Activated naive CD4-positive, alpha-beta T cell treated with Interleukin-2 at 50 U/mL for 16 hours (primary cell): ENCODE measurements at regions not wholly inside any gene's neighbourhood (a gene's known extent, or its start where the extent isn't known, plus 50 kb on each side); places are given as distances from the start of the nearest gene placed in this dataset.
"Not testable (repeated sequence)": the region's sequence is repeated elsewhere in the genome, so short reads cannot be mapped to it uniquely, and the experiment has no call there.

ENCODE experiments used
- DNase-seq: peaks from one replicate; pipeline ENCODE4 v3.0.0-alpha.2; 2020

DNA sequence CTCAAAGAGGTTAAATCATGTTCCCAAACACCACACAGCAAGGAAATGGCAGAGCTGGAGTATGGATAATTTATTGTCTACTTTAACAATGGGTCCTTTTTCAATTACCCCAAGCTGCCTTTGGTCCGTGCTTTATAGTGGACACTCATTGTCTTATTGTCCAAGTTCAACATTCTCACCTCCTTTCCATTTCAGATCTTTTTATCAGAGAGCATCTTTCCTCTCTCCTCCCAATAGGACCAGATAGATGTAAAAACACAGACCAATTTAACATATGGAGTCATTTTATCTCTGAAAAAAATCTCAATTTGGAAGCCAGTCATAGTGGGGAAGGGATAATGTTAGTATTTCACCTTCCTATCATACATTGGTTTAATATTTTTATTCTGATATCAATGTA, 83.5 kb upstream of the WAC start:
- no peak for DNase-seq

DNA sequence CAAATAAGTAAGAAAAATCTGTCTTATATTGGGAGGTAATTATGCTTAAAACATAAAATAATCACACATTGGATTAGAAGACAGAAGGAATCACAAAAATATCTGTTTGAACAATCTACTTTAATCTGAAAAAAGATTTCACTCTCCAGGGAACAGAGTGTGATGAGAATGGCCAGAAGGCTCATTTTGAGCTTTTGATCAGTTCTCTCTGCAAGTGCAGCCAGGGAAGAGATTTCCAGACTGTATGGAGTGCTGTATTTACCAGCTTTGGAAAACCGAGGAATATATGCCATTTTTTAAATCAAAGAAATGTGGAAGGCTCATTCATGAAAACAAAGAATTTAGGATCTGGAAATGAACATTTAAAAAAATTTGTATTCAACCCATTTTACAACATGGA, 83.0 kb upstream of the WAC start:
- no peak for DNase-seq

DNA sequence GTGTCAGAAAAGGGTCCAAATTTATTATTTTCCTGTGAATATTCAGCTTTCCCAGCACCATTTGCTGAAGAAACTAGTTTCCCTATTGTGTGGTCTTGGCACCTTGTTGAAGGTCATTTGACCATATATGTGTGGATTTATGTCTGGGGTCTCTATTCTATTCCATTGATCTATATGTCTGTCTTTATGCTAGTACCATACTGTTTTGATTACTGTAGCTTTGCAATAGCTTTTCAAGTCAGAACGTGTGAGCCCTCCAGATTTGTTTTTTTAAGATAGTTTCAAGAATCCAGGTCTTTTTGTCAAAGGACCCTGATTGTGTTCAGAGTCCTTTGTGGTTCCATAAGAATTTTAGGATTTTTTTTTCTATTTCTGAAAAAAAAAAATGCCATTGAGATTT, 79.0 kb upstream of the WAC start:
- no peak for DNase-seq

DNA sequence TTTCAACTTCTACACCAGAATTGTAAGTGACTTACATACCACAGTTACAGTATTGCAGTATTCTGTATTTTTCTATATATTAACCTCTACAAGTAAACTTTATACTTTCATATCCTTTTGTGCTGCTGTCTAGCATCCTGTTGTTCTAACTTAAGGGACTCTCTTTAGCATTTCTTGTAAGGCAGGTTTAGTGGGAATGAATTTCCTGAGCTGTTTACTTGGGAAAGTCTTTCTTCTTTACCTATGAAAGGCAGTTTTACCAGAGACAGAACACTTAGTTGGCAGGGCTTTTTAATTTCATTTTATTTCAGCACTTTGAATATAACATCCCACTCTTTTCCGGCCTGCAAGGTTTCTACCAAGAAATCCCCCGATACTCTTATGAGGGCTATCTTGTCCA, 75.8 kb upstream of the WAC start:
- no peak for DNase-seq

DNA sequence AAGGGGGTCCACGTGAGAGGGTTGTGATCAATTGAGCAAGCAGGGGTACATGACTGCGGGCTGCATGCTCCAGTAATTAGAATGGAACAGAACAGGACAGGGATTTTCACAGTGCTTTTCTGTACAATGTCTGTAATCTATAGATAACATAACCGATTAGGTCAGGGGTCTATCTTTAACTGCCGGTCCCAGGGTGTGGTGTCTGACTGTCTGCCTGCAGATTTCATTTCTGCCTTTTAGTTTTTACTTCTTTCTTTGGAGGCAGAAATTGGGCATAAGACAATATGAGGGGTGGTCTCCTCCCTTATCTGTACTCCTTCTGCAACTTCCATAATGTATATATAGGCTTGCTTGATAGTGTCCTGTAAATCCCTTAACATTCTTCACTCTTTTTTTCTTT, 75.0 kb upstream of the WAC start:
- DNase-seq, result not testable (repeated sequence)

DNA sequence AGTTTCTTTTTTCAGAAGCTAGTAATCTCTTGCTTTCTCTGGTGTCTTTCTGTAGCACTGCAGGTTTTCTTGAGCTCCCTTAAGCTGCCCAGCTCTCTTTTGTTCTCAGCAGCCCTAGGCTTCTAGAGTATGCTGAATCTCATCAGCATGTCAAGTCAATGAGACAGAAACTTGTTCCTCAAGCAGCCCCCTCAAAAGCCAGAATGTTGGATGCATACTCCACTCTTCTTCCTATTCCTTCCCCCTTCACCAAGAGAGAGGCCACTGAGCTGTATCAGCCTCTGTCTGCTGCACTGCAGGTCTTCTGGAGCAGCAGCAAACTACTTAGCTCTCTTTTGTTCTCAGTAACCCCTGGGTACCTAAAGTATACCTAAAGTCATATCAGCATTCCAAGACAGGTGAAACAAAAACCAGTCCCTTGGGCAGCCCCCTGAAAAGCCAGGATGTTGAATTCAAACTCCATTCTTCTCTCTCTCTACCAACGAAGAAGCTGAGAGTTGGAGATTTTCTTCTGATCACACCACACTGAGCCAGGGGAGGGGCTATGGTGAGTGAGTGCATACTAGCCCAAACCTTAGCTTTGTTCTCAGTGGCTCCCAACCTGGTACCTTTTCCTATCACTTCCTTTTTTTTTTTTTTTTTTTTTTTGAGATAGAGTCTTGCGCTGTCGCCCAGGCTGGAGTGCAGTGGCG, 73.3 kb upstream of the WAC start:
- no peak for DNase-seq

DNA sequence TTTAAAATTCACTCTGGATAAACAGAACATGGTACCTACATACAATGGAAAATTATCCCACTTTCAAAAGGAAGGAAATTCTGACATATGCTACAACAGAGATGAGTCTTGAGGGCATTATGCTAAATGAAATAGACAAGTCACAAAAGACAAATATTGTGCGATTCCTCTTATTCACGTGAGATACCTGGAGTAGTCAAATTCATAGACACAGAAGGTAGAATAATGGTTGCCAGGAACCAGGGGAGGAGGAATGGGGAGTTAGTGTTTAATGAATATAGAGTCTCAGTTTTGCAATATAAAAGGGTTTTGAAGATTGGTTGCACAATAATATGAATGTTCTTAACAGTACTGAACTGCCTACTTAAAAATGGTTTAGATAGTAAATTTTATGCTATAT, 69.8 kb upstream of the WAC start:
- DNase-seq, result no peak

DNA sequence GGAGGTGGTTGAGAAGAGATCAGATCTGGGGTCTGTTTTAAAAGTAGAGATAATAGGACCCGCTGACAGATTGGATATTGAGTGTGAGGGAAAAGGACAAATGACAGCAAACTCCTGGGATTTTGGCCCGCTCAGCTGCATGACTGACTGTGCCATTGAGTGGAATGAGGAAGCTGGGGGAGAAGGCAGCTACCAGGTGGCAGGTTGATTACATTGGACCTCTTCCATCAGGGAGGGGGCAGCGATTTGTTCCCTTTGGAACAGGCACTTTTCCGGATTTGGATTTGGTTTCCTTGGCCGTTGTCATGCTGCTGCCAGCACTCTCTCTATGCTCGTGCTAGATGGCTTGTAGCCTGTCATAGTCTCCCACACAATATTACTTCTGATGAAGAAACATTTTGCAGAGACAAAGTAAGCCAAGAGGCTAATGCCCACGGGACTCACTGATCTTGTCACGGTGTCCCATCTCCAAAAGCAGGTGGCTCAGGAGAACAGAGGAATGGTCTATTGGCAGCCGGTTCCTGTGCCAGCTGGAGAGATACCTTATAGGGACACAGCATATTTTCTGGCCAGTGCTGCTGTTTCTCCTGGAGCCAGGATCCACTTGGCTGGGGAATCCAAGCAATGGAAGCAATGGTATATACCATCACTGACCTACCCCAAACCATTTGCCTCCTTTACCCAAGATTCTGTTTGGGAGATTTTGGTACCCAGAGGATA, 69.1 kb upstream of the WAC start:
- DNase-seq, result no peak

DNA sequence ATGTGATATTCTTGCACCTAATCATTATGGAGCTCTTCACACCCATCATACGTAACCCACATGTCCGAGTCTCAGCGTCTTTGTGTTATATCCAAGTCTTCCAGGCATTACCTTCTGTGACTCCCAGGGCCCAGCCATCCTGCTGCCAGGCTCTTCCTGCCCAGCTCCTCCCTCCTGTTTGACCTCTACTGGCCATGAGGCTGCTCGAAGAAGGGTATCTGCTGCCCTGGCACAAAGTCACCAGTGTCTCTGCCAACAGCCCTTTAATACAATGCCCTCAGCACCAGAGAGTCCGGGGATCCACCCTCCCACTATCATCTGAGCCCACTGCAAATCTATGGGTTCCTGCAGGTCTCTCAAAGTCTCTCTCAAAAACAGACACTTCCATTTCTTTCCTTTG, 65.3 kb upstream of the WAC start:
- no peak for DNase-seq

DNA sequence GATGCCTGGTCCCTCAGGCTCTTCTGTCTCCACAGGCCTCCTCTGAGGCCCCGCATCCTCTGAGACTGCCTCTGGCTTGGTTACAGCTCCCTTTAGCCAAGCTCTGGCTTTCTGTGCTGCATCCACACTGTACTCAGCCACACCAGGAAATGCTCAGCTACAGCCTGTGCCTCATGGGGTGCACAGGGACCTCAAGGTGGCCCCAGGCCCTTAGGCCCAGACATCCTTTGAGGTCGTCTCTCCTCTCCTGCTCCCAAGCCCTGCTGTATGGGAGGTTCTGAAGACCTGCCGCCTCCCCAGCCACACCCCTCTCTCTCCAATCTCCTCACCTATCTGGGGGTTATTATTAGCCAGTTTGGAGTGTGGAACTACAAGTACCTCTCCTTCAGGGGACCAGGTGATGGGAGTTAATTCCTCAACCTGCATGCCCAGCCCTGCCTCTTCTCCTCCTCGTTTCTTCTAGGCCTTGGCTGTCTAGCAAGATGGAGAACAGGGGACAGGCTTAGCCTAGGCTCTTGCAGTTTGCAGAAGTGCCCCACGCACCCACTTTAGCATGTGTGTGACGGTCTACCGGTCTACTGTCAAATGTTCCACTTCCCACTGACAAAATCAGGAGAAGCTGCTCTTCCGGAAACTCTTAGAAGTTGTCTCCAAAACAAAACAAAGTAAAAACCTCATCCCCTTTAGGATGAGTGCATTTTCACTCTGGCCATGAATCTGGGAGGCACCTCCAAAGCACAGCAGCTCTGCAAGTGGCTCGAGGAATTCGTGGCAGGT, 64.0 kb upstream of the WAC start:
- no peak for DNase-seq

DNA sequence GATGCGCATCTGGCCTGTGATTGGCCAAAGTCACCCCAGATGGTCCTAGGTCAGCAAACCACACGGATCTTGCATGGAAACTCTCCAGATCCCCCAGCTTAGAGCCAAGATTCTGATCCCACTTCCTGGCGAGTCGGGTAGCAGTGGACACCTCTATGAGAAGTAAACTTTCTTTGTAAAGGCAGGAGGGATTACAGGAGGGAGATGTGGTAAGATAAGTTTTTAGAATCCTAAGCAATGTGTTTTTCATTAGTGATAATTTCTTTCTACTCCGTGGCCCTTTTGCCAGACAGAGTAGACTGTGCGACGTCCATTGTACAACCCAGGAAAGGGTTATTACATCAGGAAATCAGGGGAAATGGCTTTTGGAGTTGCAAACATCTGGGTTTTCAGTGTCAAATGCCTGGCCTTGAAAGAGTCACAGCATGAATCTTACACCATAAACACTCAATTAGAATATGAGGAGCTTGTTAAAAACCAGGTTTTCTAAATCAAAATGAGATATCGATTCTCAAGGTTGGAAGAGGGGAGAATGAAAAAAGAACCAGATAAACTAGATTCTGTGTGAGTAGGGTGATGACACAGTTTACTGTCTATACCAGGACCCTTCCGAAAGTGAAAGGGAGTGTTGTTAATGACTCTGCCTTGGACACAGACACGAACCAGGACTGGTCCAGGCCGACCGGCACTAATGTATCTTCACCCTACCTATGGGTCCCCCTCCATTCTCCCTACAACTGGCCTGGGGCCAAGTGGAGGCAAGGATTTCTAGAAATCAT, 61.9 kb upstream of the WAC start:
- no peak for DNase-seq

DNA sequence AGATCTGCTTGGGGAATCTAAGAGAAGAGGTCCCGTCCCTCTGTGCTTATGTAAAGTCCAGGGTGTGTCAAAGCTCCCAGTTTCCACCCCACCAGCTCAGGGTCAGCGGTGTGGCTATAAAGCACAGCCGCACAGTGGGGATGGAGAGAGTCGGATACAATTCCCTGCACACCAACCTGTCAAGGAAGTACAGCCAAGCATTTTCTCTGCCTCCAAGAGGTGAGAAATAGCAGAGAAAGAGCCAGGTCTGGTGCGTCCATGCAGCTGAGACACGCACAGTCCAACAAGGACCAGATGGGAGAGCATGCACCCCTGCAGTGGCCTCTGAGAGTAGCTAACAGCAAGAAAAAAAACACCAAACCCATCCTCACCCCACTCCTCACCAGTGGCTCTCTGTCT, 61.3 kb upstream of the WAC start:
- DNase-seq, result no peak

DNA sequence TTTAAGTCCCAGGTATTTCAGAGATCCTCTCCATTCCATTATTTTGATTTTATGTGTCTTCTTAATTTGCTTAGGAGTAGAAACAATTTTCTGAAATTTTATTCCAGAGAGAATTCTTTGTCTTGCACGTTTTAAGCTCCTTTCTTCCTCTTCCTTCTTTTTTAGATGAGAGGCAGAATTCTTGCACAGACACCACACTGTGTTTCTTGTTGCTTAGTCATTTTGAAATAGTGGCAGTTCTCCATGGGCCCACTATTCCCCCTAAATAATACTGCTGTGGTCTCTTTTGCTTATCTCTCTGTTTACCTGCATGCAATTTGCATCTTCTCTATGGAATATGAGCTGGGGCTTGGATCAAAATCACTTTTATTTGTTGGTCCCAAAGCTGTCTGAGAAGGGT, 54.3 kb upstream of the WAC start:
- DNase-seq, result no peak

DNA sequence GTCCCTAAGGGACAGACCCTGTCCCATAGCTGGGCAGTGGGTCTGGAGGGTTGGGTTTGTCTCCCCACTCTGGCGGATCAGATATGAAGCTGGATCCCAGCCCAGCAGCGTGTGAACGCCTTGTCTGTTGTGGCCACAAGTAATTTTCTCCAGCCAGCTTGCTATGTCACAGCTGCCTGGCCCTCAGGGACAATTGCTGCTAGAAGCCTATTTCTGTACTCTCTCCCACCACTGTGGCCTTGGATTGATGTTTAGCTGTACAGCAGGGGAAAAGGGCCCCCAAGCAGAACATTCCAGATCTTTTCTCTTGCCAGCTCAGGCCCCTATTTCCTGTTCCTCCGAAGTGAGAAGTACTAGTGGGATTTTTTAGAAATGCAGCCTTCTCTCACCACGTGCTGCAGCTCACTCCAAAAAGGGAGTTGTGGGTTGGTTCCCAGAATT, 53.5 kb upstream of the WAC start:
- DNase-seq, result no peak

DNA sequence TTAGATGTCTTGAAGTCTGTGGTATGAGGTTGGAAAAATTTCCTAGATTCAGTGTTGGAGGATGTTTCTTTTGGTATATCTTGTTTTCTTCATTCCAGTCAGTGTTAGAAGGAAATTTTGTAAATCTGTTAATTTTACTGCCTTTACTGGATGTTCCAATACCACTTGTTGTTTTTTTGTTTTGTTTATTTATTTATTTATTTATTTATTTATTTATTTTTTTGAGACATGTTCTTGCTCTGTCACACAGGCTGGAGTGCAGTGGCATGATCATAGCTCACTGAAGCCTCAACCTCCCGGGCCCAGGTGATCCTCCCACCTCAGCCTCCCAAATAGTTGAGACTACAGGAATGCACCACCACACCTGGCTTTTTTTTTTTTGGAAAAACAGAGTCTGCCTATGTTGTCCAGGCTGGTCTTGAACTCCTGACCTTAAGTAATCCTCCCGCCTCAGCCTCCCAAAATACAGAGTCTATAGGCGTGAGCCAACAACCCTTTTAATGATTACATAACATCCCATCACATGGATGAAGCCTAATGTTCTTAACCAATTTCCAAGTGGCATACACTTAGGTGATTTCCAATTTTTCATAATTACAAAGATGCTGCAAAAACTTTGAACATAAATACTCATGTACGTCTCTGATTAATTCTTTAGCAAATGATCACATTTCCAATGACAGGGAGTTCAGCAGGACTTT, 52.8 kb upstream of the WAC start:
- no peak for DNase-seq

DNA sequence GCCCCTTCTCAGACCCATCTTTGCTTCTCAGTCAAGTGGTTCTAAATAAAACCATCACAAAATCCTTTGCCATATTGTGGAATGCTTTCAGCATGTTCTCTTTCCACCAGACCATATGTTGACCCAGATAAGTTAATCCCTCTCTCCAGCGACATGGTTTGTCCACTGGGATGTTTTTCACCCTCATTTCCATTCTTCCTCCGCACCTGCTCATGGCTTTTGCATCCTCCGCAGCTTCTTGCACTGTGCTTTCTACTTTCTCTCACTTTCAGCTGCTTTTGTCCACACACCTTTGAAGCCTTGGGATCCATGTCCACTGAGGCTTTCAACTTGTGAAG, 52.3 kb upstream of the WAC start:
- no peak for DNase-seq

DNA sequence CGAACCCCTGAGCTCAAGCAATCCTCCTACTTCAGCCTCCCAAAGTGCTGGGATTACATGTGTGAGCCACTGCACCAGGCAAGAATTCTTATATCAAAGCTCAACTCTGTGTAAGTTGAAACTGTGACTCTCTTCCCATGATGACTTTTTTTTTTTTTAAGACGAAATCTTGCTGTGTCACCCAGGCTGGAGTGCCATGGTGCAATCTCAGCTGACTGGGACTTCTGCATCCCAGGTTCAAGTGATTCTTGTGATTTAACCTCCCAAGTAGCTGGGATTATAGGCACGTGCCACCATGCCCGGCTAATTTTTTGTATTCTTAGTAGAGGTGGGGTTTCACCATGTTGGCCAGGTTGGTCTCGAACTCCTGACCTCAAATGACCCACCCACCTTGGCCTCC, 51.6 kb upstream of the WAC start:
- DNase-seq, result not testable (repeated sequence)

DNA sequence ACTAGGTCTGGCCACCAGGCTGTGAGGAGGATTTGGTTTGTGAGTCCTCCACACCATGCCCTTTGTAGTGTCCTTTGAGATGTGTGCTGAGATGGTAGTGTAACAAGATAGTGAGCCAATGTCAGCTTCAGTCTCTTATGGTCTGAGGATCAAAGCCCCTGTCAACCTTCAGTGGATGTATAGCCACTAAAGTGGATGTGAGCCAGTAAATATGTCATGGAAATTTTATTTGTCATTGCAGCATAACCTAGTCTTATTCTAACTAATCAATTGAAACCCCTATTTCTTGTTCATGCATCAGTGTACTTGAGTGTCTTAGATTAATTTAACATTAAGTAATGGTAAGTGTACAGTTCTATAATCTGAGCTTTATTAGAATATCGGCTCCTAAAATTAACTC, 51.0 kb upstream of the WAC start:
- no peak for DNase-seq
